Erythroblast (primary cell): ENCODE measurements at regions not wholly inside any gene's neighbourhood (a gene's known extent, or its start where the extent isn't known, plus 50 kb on each side); places are given as distances from the start of the nearest gene placed in this dataset.

Source experiments
- GATA1 ChIP-seq: IDR thresholded peaks from 2 replicates; pipeline ENCODE4 v1.6.1; 2011; ENCODE audit warnings: low read depth, mild to moderate bottlenecking, control low read depth, low read length, moderate library complexity
- POLR2A ChIP-seq: IDR thresholded peaks from 2 replicates; pipeline ENCODE4 v1.6.1; 2011; ENCODE audit warnings: mild to moderate bottlenecking, low read length

DNA sequence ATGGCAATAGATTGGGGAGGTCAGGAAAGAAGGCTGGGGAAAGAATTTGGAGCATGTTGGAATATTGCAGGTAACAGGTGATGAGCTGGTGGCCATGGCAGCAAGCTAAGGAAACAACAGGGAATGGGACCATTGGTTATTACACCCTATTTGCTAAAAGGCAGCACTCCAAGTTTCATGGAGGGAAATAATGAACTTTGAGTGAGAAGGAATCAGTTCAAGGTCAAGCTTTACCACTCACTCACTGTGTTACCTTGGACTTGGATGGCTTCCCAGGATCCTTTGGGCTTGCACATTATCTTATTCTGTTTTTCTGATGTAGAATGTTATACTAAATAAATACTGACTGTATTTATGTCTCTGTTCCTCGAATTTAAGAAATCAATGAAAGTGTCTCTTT is 792.8 kb upstream of the CDH8 start:
- TF ChIP-seq POLR2A: no peak
- no peak for TF ChIP-seq GATA1
